GM23338 (cell line): ENCODE measurements at regions not wholly inside any gene's neighbourhood (a gene's known extent, or its start where the extent isn't known, plus 50 kb on each side); places are given as distances from the start of the nearest gene placed in this dataset.

Source experiments
- CTCF ChIP-seq, 2 experiments: fragments of 200-600 bp in 1 of 2; sonication (generic) in 1 of 2; conservative IDR thresholded peaks; 2 replicates each; pipeline versions ENCODE4 v1.5.1 to v1.6.1; 2016 to 2017; ENCODE audit warnings: antibody characterized with exemption in 2 of 2, low read depth in 2 of 2, mild to moderate bottlenecking in 2 of 2, moderate library complexity in 1 of 2
- EZH2phosphoT487 ChIP-seq: fragments of 200-600 bp; sonication (generic); IDR thresholded peaks from one replicate; pipeline ENCODE4 v1.8.1; 2018; ENCODE audit warnings: antibody characterized with exemption; ENCODE audit not compliant: unreplicated experiment
- NANOG ChIP-seq: IDR thresholded peaks from 2 replicates; pipeline ENCODE4 v1.6.1; 2016; ENCODE audit warnings: antibody characterized with exemption, borderline replicate concordance
- REST ChIP-seq: IDR thresholded peaks from one replicate; pipeline ENCODE4 v1.6.1; 2018; ENCODE audit warnings: antibody characterized with exemption; ENCODE audit not compliant: unreplicated experiment

- TF ChIP-seq CTCF (conservative IDR thresholded peaks at IDR 0.05; ENCODE audit: low read depth in 2 of 2) (no peak), NANOG (no peak), REST (no peak), EZH2phosphoT487 (no peak)
Measured at GRCh38 chr19:22519152-22519551, 97.0 kb upstream of the ZNF98 start.
